ENCODE measurements at regions not wholly inside any gene's neighbourhood (a gene's known extent, or its start where the extent isn't known, plus 50 kb on each side); places are given as distances from the start of the nearest gene placed in this dataset.

GRCh38 chr5:153147891-153148623 lies 342.4 kb upstream of the GRIA1 start:
- H3K27me3 ChIP-seq: no peaks in the 10 kb centered on the region
- DNase-seq (ENCODE audit: extremely low spot score): no peak
- no peaks in the 10 kb centered on the region for H3K36me3 ChIP-seq
- H3K4me1 ChIP-seq: no peaks in the 10 kb centered on the region
- 26% methylated on average over 6 of the region's 7 CpGs for WGBS
- TF ChIP-seq POLR2AphosphoS5 (IDR thresholded peaks at IDR 0.05) (no peak), EP300 (IDR thresholded peaks at IDR 0.05) (no peak), POLR2A (IDR thresholded peaks at IDR 0.05; ENCODE audit: low read depth) (no peak), CTCF (IDR thresholded peaks at IDR 0.05) (peak in 1 of 3 experiments; percentile 48)
- H3K27ac ChIP-seq (replicated peaks in 1 of 4): no peak overlapping the region
- H3K9me3 ChIP-seq: peaks cover 0 to 13% (median 11%) of the 10 kb centered on the region in 4 donors
- H3K4me3 ChIP-seq: no peak overlapping the region
- intact Hi-C loops (cut with DNase I): loop anchor here (5.0 to 10.0 kb wide), 2 partner anchors 586 to 613 kb away; no protein-coding TSS in a partner anchor

GRCh38 chr5:153148624-153148976 lies 341.9 kb upstream of the GRIA1 start:
- H3K4me3 ChIP-seq: no peak overlapping the region
- peaks cover 0 to 12% (median 8%) of the 10 kb centered on the region in 4 donors for H3K9me3 ChIP-seq
- TF ChIP-seq CTCF (IDR thresholded peaks at IDR 0.05) (no peak), POLR2A (IDR thresholded peaks at IDR 0.05; ENCODE audit: low read depth) (no peak), EP300 (IDR thresholded peaks at IDR 0.05) (no peak), POLR2AphosphoS5 (IDR thresholded peaks at IDR 0.05) (no peak)
- no peak for DNase-seq (ENCODE audit: extremely low spot score)
- no peaks in the 10 kb centered on the region for H3K36me3 ChIP-seq
- intact Hi-C loops (cut with DNase I): loop anchor here (5.0 to 10.0 kb wide), 2 partner anchors 586 to 614 kb away; no protein-coding TSS in a partner anchor
- H3K4me1 ChIP-seq: no peaks in the 10 kb centered on the region
- WGBS: 40% methylated on average over 4 of the region's 4 CpGs
- no peaks in the 10 kb centered on the region for H3K27me3 ChIP-seq
- H3K27ac ChIP-seq (replicated peaks in 1 of 4): no peak overlapping the region

GRCh38 chr5:153151558-153151957 lies 338.9 kb upstream of the GRIA1 start:
- Histone ChIP-seq H3K27ac (replicated peaks in 1 of 4) (no peak overlapping the region), H3K36me3 (no peaks in the 10 kb centered on the region), H3K9me3 (peaks cover 0 to 3% (median 0%) of the 10 kb centered on the region in 4 donors), H3K4me3 (no peak overlapping the region), H3K27me3 (no peaks in the 10 kb centered on the region), H3K4me1 (no peaks in the 10 kb centered on the region)
- DNase-seq (ENCODE audit: extremely low spot score): no peak
- TF ChIP-seq POLR2A (IDR thresholded peaks at IDR 0.05; ENCODE audit: low read depth): no peak
- no peak for TF ChIP-seq CTCF (IDR thresholded peaks at IDR 0.05)
- TF ChIP-seq POLR2AphosphoS5 (IDR thresholded peaks at IDR 0.05): no peak
- TF ChIP-seq EP300 (IDR thresholded peaks at IDR 0.05): no peak
- intact Hi-C loops (cut with DNase I): no loop called here

GRCh38 chr5:153153086-153153485 lies 337.4 kb upstream of the GRIA1 start:
- WGBS: 100% methylated on average over 1 of the region's 1 CpG
- TF ChIP-seq EP300 (IDR thresholded peaks at IDR 0.05): no peak
- TF ChIP-seq CTCF (IDR thresholded peaks at IDR 0.05): no peak
- no peak for TF ChIP-seq POLR2A (IDR thresholded peaks at IDR 0.05; ENCODE audit: low read depth)
- TF ChIP-seq POLR2AphosphoS5 (IDR thresholded peaks at IDR 0.05): no peak
- no peaks in the 10 kb centered on the region for H3K4me1 ChIP-seq
- H3K9me3 ChIP-seq: peaks cover 0 to 3% (median 0%) of the 10 kb centered on the region in 4 donors
- no peak overlapping the region for H3K4me3 ChIP-seq
- no peaks in the 10 kb centered on the region for H3K36me3 ChIP-seq
- H3K27ac ChIP-seq (replicated peaks in 1 of 4): no peak overlapping the region
- intact Hi-C loops (cut with DNase I): no loop called here
- H3K27me3 ChIP-seq: no peaks in the 10 kb centered on the region
- no peak for DNase-seq (ENCODE audit: extremely low spot score)

- intact Hi-C loops (cut with DNase I): no loop called here
- Histone ChIP-seq H3K4me3 (no peak overlapping the region), H3K9me3 (no peaks in the 10 kb centered on the region), H3K4me1 (no peaks in the 10 kb centered on the region), H3K27me3 (no peaks in the 10 kb centered on the region), H3K36me3 (no peaks in the 10 kb centered on the region), H3K27ac (replicated peaks in 1 of 4) (no peak overlapping the region)
- no peak for DNase-seq (ENCODE audit: extremely low spot score)
- 15% methylated on average over 1 of the region's 1 CpG for WGBS
- TF ChIP-seq POLR2A (IDR thresholded peaks at IDR 0.05; ENCODE audit: low read depth): no peak
- TF ChIP-seq EP300 (IDR thresholded peaks at IDR 0.05): no peak
- TF ChIP-seq POLR2AphosphoS5 (IDR thresholded peaks at IDR 0.05): no peak
- no peak for TF ChIP-seq CTCF (IDR thresholded peaks at IDR 0.05)
Observed at GRCh38 chr5:153157156-153157555, 333.3 kb upstream of the GRIA1 start.
